ENCODE measurements at regions not wholly inside any gene's neighbourhood (a gene's known extent, or its start where the extent isn't known, plus 50 kb on each side); places are given as distances from the start of the nearest gene placed in this dataset.

DNA sequence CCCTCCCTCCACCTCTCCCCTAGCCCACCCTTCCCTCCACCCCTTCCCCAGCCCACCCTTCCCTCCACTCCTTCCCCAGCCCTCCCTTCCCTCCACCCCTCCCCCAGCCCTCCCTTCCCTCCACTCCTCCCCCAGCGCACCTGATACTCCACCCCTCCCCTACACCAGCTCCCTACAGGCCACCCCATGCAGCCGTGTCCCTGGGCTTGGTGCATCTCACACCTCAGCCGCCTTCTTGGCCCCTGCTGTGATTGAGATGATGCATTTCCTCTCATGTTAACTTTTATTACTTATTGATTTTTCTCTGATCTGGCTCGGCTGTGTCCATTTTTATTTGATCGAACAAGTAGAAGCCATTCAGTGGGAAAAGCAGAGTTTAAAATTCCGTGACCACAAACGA is 243.8 kb downstream of the MATN1 start:
- no peak for DNase-seq

DNA sequence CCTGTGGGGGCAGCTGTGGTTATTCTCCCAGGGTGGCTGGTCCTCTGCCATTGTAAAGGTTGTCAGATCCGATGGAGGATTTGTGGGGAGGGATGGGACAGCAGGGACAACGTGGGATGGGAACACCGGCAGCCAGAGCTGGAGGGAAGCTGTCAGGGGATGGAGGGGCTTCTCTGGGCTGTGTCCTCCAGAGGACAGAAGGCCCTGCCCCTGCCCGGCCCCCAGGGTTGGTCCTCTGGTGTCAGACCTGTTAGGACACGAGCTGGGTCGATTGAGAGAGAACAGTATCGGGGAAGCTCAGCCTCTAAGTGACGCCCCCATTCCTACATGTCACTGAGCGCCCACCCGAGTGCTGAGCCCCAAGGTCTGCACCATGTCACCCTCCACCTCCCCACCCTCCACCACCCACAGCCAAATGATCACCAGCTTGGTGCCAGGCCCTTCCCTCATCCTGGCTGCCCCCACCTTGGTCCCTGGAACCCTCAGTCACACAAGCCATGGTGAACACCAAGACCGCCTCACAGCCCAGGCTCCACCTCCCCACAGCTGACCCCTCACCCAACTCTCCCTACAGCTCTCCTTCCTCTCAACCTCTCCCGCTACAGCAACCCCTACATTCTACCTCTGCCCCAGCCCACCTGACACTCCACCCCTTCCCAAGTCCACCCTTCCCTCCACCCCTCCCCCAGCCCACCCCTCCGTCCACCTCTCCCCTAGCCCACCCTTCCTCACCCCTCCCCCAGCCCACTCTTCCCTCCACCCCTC is 244.4 kb downstream of the MATN1 start:
- no peak for DNase-seq

DNA sequence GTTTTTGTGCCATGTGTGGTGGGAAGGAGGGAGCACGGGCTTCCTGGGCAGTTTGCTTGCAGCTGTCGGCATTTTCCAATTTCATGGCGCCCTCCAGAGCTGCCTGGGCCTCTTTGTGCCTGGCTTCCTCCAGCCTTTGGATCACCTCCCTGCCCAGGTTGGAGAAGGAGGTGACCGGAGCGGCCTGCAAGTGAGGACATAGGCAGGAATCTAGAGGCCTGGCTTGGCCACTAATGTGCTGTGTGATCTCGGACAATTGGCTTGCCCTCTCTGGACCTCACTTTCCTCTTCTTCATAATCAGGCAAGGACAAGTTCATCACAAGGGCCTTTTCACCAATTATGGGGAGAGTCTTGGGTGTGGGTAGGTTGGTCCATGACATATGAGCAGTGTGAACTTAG is 245.1 kb downstream of the MATN1 start:
- no peak for DNase-seq

DNA sequence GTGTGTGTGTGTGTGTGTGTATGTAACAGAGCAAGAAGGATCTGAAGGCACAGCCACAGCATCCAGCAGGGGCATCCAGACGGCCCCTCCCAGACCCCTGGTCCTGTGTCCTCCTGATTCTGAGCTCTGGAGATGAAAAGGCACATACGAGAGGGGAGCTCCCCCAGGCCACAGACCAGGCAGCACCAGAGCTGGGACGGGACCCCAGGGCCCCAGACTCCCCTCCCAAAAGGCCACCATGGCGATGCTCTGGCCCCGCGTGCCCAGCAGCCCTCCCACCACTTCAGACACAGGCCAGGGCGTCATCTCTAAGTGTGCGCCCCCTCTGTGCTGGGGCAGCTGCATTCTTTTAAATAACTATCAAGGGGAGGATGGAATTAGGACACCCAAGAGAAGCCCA is 245.8 kb downstream of the MATN1 start:
- DNase-seq = no peak

DNA sequence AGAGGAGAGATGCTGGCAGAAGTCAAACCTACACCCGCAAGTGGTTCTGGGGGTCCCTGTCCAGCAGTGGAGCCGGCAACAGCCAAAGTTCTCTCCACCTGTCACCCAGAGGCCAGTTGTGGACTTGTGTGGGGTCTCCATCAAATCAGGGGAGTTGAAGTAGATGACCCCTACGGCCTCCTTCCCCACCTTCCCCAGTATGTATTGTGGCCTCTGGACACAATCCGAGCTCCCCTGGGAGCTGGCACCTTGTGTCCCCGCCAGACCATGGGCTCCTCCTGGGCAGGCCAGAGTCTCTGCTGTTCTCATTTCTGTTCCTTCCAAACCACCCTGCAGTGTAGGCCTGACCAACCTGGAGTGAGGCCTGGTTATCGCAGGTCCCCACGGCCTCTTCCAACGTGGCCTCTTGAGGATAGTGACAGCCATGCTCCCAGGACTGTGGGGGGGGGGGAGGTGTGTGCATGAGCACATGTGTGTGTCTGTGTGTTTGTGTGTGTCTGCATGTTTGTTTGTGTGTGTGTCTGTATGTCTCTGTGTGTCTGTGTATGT is 246.4 kb downstream of the MATN1 start:
- DNase-seq = no peak

DNA sequence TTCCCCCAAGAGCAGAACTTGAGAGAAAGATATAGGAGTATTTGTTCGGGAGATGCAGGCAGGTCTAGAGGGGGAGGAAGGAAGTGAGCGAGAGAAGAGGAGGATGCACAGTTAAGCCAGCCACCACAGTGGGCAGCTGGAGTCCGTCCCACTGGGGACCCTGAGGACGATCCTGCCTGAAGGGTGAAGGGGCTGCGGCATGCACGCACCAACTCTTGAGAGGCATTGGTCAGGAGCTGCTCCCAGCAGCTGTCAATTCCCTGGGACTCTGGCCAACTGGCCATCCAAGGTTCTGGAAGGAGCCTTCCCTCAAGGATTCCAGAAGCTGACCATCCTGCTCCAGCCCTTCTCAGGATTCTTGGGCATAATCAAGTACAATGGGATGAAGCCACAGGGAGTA is 246.9 kb downstream of the MATN1 start:
- no peak for DNase-seq

DNA sequence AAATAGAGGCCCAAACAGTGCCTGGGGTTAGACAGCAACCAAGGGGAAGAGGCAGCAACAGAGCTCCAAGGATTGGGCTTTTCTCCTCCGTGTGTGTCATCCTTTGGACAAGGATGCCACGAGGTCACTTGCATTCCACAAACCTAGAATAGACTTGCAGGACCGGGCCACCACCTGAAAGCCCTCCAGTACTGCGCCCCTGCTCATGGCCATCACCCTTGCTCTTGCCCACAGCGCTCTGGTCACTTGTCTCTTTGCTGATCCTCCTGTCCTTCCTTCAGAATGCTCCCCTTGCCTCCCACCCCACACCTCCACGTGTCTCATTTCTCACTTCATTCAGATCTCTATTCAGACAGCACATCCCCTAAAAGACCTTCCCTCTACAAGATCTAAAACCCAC is 247.4 kb downstream of the MATN1 start:
- no peak for DNase-seq

DNA sequence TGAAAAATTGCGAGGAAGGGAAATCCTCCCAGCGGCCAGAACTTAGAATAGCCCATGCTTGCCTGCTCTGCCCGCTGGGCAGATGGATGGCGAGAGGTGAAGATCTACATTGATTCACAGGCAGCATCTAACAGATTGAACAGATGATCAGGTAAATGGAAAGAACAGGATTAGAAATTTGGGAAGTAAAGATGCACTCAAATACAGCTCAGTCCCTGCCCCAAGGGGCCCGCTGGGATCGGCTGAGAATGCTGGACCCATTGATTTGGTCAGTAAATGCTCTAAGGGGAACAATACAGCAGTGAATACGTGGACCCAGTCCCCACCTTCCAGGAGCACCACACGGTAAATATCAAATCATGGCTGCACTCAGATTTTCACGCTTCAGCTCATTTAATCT is 248.2 kb downstream of the MATN1 start:
- DNase-seq = no peak

DNA sequence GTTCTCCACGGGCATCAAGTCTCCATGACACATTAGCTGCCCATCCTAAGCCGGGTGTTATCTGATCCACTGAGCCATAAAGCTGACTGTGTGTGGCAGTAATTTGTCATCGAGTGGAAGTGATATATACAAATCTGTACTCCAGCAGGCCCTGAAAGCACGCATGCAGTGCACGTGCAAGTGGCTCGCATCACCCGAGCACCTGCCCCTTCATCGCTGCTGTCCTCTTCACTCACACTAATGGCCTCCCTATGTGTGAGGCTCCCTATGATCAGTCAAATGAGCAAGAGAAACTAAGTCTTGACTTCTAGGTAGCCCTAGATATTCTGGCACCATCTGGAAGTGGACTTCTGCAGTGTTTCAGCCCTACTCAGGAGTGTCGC is 248.6 kb downstream of the MATN1 start:
- no peak for DNase-seq

DNA sequence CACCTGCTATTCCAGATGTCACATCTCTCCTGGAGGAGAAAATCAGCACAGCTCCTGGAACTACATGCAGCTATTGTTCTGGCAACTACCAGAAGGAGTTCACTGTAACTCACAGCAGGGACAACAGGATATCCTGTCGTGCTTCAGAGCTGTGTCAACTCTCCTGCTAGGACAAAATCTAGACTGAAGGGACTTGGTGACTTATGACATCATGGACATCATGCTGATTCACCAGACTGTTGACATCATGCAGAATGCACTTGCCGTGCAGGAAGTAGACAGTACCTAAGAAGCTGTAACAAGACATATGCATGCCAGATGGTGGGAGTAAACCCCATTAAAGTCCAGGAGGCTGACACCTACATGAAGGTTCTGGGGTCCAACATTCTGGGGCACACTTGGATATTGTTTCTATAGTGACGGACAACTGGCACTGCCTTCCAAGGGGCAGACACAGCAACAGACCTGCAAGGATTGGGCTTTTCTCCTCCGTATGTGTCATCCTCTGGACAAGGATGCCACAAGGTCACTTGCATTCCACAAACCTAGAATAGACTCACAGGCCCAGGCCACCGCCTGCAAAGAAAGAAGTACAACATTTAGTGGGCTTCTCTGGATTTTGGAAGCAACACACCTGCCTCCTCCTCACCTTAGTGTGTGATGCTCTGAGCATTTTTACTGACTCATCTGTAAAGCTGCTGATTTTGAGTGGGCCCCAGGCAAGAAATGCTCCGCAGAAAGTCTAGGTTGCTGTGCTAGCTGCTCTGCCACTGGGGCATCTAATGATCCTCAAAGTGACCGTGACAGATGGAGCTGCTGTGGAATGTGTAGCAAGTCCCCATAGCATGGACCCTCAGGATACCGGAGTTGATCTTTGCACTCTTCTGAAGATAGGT is 249.2 kb downstream of the MATN1 start:
- DNase-seq = no peak

DNA sequence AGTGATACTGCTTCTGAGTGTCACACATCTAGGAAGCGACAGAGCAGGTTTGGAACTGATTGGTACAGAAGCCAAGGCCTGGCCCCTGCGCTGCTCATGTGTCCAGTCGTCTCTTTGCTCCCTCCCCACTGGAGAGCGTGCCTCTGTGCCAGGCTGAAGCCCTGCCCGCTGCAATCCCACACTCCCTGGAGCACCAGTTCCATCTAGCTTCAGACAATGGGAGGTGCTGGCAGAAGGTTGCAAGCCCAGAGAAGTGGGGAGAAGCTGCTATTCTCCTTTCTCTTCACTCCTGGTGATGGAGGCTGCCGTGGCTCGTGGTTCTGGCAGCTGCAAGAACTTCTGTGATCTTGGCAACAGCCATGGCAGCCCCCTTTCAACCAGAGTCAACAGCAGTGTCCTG is 250.9 kb downstream of the MATN1 start:
- DNase-seq = no peak

DNA sequence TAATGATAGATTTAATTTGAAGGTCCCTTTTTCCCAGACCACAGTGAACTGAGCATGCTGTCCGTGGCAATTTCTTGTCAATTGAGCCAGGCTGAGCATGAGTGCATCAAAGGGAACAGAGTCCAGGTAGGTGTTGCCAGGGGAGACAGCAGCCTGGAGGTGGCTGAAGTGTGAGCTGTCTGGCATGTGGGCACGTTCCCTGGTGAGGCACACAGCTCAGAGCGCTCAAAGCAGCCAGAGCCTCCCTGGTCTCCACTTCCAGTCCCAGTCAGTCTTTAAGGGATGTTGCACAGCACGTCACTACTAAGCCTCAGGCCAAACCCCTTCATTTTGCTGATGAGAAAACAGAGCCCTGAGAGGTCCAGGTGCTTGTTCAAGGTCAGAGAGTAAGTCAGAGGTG is 251.4 kb downstream of the MATN1 start:
- no peak for DNase-seq

DNA sequence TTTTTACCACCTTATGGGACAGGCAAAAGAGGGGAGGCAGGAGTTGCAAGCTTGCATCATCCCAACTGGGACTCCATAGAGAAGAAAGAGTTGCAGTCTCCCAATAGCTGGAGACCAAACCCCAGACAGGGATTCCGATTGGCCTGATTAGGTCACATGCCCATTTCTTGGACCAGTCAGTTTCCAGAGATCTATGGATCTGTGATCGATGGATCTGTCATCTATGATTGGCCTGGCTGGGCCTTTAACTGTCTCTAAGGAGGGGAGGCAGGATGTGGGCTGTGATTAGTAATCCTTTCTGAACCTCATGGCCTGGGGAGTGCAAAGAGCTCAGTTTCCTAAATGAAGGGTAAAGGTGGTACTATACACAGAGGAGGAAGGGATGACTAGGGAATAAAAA is 252.1 kb downstream of the MATN1 start:
- DNase-seq = no peak

DNA sequence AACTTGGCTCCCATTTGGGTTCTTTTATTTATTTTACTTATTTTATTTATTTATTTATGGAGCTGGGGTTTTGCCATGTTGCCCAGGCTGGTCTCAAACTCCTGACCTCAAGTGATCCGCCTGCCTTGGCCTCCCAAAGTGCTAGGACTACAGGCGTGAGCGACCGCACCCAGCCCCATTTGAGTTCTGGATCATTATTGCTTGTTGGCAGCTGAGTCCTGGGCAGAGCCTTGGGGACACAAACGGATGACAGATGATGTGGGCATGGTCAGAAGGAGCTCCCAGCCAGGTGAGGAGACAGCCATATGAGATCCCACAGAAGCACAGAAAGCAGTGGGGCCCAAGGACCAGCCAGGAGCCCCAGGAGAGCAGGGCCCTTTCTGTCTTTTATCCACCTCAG is 254.0 kb downstream of the MATN1 start:
- no peak for DNase-seq

DNA sequence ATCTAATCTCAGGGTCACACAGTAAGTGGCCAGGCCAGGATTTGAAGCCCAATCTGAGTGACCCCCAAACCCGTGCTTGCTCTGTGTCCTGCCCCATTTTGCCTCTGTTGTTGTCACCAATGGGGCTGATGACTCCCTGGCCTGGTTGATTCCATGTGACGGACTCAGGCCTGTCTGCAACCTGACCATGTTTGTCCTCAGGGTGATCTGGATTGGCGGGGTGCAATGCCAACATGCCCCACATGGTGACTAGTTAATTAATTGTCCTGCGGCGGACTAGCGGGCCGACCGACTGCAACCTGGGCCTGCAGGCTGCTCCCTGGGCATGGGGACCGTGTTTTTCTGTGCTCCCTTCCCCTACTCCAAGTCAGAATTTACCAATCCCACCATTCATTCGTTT is 256.3 kb downstream of the MATN1 start:
- no peak for DNase-seq

DNA sequence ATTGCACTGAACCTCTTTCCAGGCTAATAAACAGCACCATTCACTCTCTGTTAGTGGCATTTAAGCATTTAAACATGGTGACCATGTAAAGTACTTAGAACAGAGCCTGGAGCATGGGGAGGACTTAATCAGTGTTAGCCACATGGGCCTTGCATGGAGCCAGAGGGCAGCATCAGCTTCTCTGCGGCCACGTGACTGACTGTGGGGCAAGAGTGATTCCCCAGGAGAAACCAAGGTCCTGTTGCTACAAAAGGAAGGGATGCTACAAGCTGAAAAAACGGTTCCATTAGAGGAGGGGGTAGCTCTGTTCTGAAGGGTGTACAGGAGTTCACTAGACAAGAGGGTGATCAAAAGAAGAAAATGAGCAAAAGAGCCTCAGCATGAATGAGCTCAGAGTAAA is 256.8 kb downstream of the MATN1 start:
- DNase-seq = no peak

DNA sequence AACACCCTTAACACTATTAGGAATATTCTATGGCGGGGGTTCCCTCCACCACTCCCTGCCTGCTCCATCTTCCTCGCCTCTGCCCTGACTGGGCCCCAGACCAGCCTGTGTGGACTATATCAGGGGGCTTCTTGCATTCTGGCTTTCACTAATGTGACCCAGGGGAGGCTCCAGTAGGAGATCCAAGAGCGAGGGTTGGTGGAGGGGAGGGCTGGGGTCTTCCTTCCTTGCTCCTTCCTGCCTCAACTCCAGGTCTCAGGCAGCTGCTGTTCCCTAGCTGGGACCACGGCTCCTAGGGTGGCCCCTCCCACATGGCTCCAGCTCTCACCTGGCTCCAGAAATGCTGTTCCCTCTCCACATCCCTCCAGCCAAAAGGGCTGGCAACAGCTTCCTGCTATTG is 257.4 kb downstream of the MATN1 start:
- no peak for DNase-seq

DNA sequence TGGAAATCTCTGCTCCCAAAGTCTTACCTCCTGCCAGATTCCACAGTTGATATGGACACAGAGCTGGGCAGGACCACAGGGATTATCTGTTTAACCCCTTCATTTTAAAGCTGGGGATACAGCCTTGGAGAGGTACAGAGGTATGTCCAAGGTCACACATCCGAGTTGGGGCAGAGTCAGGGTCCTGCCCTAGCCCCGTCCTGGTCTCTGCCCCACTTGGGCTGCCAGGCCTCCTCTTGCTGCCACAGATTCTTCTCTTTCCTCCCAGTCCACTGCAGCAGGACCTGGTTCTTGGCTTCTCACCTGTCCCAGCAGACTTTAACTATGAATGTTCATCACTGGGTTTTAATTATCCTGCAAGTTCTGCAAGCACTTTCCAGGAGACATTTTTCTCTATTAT is 258.3 kb downstream of the MATN1 start:
- DNase-seq = no peak

DNA sequence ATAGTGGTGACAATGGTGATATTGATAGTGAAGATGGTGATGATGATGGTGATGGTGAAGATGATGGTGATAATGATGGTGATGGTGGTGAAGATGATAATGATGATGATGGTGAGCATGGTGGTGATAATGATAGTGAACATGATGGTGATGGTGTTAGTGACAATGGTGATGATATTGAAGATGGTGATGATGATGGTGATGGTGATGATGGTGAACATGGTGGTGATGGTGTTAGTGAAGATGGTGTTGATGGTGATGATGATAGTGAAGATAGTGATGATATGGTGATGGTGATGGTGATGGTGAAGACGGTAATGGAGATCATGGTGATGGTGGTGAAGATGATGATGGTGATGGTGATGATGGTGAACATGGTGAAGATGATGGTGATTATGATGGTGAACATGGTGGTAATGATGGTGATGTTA is 259.2 kb downstream of the MATN1 start:
- no peak for DNase-seq

DNA sequence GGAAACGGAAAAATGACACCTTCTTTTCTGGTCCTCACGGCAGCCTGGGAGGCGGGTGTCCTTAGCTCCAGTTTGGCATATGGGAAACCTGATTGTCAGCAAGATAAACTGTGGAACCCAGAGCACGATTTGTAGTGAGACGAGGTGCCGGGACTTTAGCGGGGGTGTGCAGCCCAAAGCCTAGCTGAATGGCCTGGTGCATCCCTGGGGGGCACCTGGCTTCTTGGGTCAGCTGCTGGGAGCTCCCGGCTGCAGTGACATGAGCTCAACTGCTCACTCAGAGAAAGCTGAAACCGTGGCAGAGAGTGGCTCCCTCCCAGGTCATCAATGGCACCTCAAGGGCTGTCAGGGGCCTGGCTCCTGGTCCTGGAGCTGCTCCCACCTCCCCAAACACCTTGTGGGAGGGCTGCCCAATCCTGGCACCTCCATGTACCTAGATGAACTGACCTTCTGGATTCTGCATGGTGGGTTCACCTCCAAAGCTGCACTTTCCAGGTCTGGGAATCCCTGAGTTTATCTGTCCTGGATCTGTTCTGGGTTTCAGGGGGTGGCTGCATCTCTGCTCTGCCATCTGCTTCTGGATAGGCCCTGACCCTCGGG is 260.5 kb downstream of the MATN1 start:
- DNase-seq = no peak

DNA sequence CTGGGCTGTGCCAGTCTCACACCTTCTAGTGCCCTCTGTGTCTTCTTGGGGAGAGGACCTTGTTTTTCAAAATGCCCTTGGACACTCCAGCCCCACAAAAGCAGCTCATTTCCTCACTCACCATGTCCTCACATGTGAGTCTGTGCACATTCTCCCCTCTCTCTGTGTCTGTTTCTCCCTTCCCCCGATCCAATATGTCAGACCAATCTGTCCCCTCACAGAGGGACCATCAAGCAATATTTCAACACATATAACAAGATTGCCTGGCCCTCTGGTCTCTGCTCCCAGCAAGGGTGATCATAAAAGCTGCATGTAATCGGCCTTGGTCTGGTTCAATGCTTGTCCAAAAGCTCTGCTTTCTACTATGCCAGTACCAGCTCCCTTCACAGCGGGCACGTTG is 261.2 kb downstream of the MATN1 start:
- DNase-seq = no peak

DNA sequence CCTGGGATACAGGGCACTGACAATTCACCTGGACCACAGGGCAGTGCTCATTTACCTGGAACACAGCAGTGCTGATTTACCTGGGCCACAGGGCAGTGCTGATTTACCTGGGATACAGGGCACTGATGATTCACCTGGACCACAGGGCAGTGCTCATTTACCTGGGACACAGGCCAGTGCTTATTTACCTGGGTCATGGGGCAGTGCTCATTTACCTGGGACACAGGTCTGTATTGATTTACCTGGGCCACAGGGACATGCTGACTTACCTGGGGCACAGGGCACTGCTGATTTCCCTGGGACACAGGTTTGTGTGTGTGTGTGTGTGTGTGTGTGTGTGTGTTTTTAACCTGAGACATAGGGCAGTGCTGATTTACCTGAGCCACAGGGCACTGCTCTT is 261.7 kb downstream of the MATN1 start:
- DNase-seq = no peak

DNA sequence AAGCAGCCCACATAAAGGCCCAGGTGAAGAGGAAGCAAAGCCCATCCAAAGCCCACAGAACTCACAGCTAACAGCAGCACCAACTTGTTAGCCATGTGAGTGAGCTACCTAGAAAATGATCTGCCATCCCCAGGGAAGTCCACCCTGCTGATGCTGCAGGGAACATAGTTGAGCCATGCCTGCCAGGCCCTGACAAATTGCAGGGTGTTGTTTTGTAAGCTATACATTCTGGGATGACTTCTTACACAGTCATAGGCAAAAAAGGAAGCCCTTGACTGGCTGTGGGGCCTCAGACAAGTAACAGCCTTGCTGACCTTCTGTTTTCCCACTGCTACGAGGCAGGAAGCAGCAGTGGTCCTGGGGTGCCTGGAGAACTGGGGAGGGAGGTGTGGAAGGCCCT is 262.7 kb downstream of the MATN1 start:
- no peak for DNase-seq

Data from skin of body (tissue), 1 donor.